Ishikawa (cell line): ENCODE measurements at regions not wholly inside any gene's neighbourhood (a gene's known extent, or its start where the extent isn't known, plus 50 kb on each side); places are given as distances from the start of the nearest gene placed in this dataset.

Source experiments
- CEBPB ChIP-seq: IDR thresholded peaks from 2 replicates; pipeline ENCODE4 v1.6.1; 2012
- CREB1 ChIP-seq: IDR thresholded peaks from 2 replicates; pipeline ENCODE4 v1.6.1; 2012; ENCODE audit warnings: low read depth
- EGR1 ChIP-seq: IDR thresholded peaks from 2 replicates; pipeline ENCODE4 v1.6.1; 2012
- EP300 ChIP-seq: IDR thresholded peaks from 2 replicates; pipeline ENCODE4 v1.6.1; 2012; ENCODE audit warnings: borderline replicate concordance
- FOXM1 ChIP-seq: IDR thresholded peaks from 2 replicates; pipeline ENCODE4 v1.6.1; 2012; ENCODE audit warnings: low read depth, borderline replicate concordance
- NFIC ChIP-seq: IDR thresholded peaks from 2 replicates; pipeline ENCODE4 v1.6.1; 2012
- RAD21 ChIP-seq: IDR thresholded peaks from 2 replicates; pipeline ENCODE4 v1.6.1; 2012; ENCODE audit warnings: low read depth
- TAF1 ChIP-seq: IDR thresholded peaks from 2 replicates; pipeline ENCODE4 v1.6.1; 2012; ENCODE audit warnings: low read depth, mild to moderate bottlenecking
- TCF12 ChIP-seq: IDR thresholded peaks from 2 replicates; pipeline ENCODE4 v1.6.1; 2012; ENCODE audit warnings: low read depth
- TEAD4 ChIP-seq: IDR thresholded peaks from 2 replicates; pipeline ENCODE4 v1.6.1; 2012
- USF1 ChIP-seq: IDR thresholded peaks from 2 replicates; pipeline ENCODE4 v1.6.1; 2012
- YY1 ChIP-seq: IDR thresholded peaks from 2 replicates; pipeline ENCODE4 v1.6.1; 2012; ENCODE audit warnings: low read depth
- ZBTB7A ChIP-seq: IDR thresholded peaks from 2 replicates; pipeline ENCODE4 v1.6.1; 2012; ENCODE audit warnings: low read depth
- TF ChIP-seq, protein P1 (sequence below): IDR thresholded peaks from 2 replicates; pipeline ENCODE4 v1.6.1; 2012; ENCODE audit warnings: low read depth, mild to moderate bottlenecking
- TF ChIP-seq, protein P2 (sequence below): IDR thresholded peaks from 2 replicates; pipeline ENCODE4 v1.6.1; 2012

DNA sequence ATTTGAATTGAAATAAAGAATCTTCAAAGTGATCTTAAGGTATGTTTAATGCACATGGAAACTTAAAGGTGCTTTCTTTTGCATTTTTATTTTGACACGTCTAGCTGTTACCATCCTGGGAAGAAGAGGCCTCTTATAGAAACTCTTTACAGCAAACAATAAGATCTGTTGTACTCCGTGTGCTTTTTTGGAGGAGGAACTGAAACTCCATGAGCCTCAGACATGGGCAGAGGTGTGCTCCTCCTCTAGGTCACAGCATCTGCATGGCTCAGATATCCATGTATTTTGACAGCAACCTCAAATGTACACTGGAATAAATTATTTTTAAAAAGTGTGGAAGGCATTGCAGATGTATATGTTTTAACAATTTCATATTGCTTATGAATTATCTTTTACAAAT is 783.3 kb upstream of the SALL3 start:
- no peak for TF ChIP-seq TEAD4
- no peak for TF ChIP-seq TCF12
- no peak for TF ChIP-seq FOXM1
- no peak for TF ChIP-seq TAF1
- TF ChIP-seq CEBPB = no peak
- TF ChIP-seq ZBTB7A = no peak
- TF ChIP-seq EGR1 = no peak
- no peak for TF ChIP-seq USF1
- TF ChIP-seq RAD21 = no peak

- TF ChIP-seq, protein P1, sequence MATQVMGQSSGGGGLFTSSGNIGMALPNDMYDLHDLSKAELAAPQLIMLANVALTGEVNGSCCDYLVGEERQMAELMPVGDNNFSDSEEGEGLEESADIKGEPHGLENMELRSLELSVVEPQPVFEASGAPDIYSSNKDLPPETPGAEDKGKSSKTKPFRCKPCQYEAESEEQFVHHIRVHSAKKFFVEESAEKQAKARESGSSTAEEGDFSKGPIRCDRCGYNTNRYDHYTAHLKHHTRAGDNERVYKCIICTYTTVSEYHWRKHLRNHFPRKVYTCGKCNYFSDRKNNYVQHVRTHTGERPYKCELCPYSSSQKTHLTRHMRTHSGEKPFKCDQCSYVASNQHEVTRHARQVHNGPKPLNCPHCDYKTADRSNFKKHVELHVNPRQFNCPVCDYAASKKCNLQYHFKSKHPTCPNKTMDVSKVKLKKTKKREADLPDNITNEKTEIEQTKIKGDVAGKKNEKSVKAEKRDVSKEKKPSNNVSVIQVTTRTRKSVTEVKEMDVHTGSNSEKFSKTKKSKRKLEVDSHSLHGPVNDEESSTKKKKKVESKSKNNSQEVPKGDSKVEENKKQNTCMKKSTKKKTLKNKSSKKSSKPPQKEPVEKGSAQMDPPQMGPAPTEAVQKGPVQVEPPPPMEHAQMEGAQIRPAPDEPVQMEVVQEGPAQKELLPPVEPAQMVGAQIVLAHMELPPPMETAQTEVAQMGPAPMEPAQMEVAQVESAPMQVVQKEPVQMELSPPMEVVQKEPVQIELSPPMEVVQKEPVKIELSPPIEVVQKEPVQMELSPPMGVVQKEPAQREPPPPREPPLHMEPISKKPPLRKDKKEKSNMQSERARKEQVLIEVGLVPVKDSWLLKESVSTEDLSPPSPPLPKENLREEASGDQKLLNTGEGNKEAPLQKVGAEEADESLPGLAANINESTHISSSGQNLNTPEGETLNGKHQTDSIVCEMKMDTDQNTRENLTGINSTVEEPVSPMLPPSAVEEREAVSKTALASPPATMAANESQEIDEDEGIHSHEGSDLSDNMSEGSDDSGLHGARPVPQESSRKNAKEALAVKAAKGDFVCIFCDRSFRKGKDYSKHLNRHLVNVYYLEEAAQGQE = no peak
- TF ChIP-seq EP300 = no peak
These were observed 780.6 kb upstream of the SALL3 start for GRCh38 chr18:78199002-78199401.

DNA sequence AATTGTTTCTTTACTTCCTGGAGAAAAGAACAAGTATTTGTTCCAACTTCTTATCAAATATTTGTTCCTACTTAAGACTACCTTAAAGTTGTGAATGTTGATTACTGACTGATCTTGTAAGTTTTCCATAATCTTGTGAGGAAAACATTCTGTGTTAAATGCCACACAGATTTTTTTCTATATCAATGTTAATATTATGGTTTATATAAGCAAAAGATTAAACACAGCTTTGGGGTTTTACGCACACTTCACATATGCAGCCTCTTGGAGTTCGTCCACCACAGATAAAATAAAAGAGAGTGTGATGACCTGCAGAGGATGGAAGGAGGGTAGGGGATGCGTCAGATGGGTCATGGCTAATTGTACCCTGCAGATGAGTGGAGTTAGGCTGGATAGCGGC is 780.0 kb upstream of the SALL3 start:
- TF ChIP-seq CEBPB (no peak), EP300 (no peak), TEAD4 (no peak), EGR1 (no peak), FOXM1 (no peak), YY1 (no peak), RAD21 (no peak), USF1 (no peak), TAF1 (no peak)
- TF ChIP-seq, protein P2, sequence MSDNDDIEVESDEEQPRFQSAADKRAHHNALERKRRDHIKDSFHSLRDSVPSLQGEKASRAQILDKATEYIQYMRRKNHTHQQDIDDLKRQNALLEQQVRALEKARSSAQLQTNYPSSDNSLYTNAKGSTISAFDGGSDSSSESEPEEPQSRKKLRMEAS = no peak
- TF ChIP-seq, protein P1 = no peak

DNA sequence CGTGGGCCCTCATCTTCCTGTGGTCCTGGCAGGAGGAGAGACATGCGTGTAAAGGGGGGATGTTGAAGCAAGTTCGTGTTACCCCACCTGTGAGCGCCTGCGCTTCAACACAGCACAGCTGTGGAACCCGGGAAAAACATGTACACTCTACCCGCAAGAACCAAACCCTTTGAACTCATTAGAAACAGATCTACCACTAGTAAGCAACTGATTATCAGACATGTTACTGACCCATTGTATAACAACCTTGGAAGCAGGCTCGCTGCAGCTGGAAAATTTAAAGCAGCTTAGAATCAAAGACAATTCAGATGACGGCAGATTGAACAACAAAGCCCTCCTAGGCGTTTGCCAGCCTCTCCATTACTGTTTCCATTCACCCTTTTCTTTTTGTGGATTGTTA is 771.7 kb upstream of the SALL3 start:
- no peak for TF ChIP-seq NFIC
- TF ChIP-seq USF1 = no peak
- no peak for TF ChIP-seq CEBPB
- no peak for TF ChIP-seq TAF1
- TF ChIP-seq TCF12 = no peak
- TF ChIP-seq ZBTB7A = no peak
- TF ChIP-seq CREB1 = no peak
- TF ChIP-seq, protein P2 = no peak
- no peak for TF ChIP-seq YY1
- TF ChIP-seq TEAD4 = no peak
- TF ChIP-seq FOXM1 = no peak
- TF ChIP-seq, protein P1 = no peak
- no peak for TF ChIP-seq EP300
- TF ChIP-seq EGR1 = no peak
- no peak for TF ChIP-seq RAD21

- no peak for TF ChIP-seq ZBTB7A
- TF ChIP-seq, protein P2 = no peak
- no peak for TF ChIP-seq TAF1
- TF ChIP-seq TCF12 = no peak
- TF ChIP-seq RAD21 = no peak
- TF ChIP-seq TEAD4 = no peak
- TF ChIP-seq CREB1 = no peak
- TF ChIP-seq EGR1 = no peak
- no peak for TF ChIP-seq NFIC
- no peak for TF ChIP-seq USF1
- no peak for TF ChIP-seq EP300
- no peak for TF ChIP-seq FOXM1
- TF ChIP-seq CEBPB = no peak
These were observed 771.2 kb upstream of the SALL3 start for GRCh38 chr18:78208461-78208860.
